ENCODE measurements at regions not wholly inside any gene's neighbourhood (a gene's known extent, or its start where the extent isn't known, plus 50 kb on each side); places are given as distances from the start of the nearest gene placed in this dataset.

DNA sequence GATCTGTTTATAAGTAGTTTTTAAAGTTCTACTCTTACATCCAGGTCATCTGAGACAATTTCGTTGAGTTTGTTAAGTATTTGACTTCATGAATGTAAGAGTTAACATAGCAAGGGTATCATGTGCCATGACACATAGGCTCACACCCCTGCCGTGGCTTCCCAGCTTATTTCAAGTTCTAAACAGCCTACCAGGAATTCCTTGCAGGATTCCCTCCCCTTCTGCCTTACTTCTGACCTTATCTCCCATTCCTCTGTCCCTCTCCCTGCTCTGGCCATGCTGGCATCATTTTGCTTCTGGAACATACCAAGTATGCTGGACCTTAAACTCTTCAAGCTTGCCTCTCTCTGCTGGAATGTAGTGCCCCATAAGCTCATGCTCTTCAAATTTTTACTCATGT is 369.9 kb upstream of the PCDH7 start:
- DNase-seq (ENCODE audit: low read depth): no peak
- no peak overlapping the region for H3K4me3 ChIP-seq (ENCODE audit: low read depth, low read length)
- TF ChIP-seq, protein P1, sequence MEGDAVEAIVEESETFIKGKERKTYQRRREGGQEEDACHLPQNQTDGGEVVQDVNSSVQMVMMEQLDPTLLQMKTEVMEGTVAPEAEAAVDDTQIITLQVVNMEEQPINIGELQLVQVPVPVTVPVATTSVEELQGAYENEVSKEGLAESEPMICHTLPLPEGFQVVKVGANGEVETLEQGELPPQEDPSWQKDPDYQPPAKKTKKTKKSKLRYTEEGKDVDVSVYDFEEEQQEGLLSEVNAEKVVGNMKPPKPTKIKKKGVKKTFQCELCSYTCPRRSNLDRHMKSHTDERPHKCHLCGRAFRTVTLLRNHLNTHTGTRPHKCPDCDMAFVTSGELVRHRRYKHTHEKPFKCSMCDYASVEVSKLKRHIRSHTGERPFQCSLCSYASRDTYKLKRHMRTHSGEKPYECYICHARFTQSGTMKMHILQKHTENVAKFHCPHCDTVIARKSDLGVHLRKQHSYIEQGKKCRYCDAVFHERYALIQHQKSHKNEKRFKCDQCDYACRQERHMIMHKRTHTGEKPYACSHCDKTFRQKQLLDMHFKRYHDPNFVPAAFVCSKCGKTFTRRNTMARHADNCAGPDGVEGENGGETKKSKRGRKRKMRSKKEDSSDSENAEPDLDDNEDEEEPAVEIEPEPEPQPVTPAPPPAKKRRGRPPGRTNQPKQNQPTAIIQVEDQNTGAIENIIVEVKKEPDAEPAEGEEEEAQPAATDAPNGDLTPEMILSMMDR (IDR thresholded peaks at IDR 0.05; ENCODE audit: insufficient read depth, low read depth, low read length): no peak

DNA sequence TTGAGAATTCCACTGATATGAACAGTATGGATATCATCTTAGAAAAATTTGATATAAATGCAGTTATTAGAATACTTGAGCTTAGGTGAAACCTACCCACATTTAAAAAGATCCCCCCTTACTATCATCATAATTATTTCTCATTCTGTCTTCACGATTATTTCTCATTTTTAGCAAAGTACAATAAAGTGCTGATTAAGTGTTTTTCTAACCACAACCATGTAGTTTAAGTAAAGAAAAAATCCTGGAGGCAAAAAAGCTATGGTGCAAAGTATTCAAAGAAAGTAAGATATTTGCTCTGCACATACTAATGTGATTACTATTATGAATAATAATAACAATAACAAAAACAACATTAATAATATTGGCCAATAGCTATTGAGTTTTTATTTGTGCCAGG is 365.6 kb upstream of the PCDH7 start:
- TF ChIP-seq, protein P1 (IDR thresholded peaks at IDR 0.05; ENCODE audit: insufficient read depth, low read depth, low read length): no peak
- no peak for DNase-seq (ENCODE audit: low read depth)
- H3K4me3 ChIP-seq (ENCODE audit: low read depth, low read length): no peak overlapping the region

DNA sequence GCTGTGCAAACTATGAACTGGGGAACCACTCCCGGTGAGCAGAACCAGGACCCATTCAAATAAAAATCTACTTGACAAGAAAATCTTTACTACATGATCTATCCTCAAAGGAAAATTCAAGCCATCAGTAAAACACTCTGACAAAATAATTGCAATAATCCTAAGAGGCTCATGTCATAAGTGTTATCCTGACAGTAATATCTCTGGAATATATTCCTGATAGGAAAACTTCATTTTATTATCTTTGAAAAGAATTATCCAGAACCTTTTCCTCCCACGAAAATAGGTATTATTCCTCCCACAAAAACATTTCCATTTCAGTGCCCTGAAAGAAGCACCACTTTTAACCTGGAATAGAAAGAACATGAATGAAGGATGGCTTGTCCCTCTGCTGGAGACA is 357.7 kb upstream of the PCDH7 start:
- TF ChIP-seq, protein P1 (IDR thresholded peaks at IDR 0.05; ENCODE audit: insufficient read depth, low read depth, low read length): no peak
- H3K4me3 ChIP-seq (ENCODE audit: low read depth, low read length): no peak overlapping the region
- no peak for DNase-seq (ENCODE audit: low read depth)

DNA sequence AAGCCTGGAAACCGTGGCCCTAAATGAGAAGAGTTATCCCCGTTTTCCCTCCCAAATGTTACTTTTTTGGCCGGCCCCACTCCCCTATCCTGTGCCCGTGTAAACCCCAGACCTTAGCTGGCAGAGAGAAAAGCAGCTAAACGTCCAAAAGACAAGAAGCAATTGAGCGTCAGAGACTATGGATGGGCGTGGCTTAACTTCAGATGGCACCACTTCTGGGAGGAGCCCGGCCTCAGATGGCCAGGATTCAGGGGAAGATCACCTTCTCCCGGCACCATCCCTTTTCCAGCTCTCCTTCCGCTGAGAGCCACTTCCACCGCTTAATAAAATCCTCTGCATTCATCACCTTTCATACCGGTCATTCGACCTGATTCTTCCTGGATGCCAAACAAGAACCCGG is 350.1 kb upstream of the PCDH7 start:
- no peak for DNase-seq (ENCODE audit: low read depth)
- TF ChIP-seq, protein P1 (IDR thresholded peaks at IDR 0.05; ENCODE audit: insufficient read depth, low read depth, low read length): no peak

DNA sequence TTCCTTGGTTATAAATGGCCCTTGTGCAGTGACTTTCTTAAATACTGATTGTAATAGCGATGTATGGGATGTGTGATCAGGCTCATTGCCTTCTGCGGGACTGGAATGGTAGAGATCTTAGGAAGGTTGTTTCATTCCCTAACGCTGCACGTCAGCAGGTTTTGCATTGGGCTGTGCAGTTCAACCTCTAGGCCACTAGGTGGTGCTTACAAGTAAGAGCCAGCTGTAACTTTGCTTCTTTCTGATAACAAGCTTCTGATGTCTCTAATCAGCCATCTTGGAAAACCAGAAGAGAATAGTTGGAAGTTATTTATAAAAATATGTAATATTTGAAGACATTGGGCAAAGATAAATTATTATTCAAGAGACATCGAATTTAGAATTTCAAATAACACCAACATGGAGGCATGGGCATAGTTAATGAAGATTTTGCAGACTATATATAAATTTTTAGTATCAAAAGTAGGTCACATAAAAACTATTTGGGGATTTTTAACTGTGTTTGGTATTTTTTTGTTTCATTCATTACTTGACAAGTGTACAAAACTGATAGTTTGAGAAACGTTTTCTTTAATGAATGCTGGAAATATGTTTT is 339.7 kb upstream of the PCDH7 start:
- H3K4me3 ChIP-seq (ENCODE audit: low read depth, low read length): no peak overlapping the region
- peak; percentile 63 for DNase-seq (ENCODE audit: low read depth)
- TF ChIP-seq, protein P1 (IDR thresholded peaks at IDR 0.05; ENCODE audit: insufficient read depth, low read depth, low read length): peak; percentile 89

More for the DNA sequence above, 350.1 kb upstream of the PCDH7 start:
- no peak overlapping the region for H3K4me3 ChIP-seq (ENCODE audit: low read depth, low read length)

- TF ChIP-seq, protein P1 (IDR thresholded peaks at IDR 0.05; ENCODE audit: insufficient read depth, low read depth, low read length): no peak
- no peak for DNase-seq (ENCODE audit: low read depth)
Observed at GRCh38 chr4:30385650-30386049, 334.5 kb upstream of the PCDH7 start.

More at GRCh38 chr4:30385650-30386049, 334.5 kb upstream of the PCDH7 start:
- H3K4me3 ChIP-seq (ENCODE audit: low read depth, low read length): no peak overlapping the region
